Activated naive CD4-positive, alpha-beta T cell treated with anti-CD3 and anti-CD28 coated beads for 36 hours (primary cell): ENCODE measurements at regions not wholly inside any gene's neighbourhood (a gene's known extent, or its start where the extent isn't known, plus 50 kb on each side); places are given as distances from the start of the nearest gene placed in this dataset.
"Not testable (repeated sequence)": the region's sequence is repeated elsewhere in the genome, so short reads cannot be mapped to it uniquely, and the experiment has no call there.

Source experiments
- CTCF ChIA-PET: fragments of 350-600 bp; sonication (Branson Sonifier 250); formaldehyde crosslinking; loops from one replicate; lab custom pipeline; 2021; ENCODE audit warnings: antibody characterized with exemption; lab: Charles Lee
- DNase-seq: peaks from one replicate; pipeline ENCODE4 v3.0.0-alpha.2; 2020
- H3K27ac Mint-ChIP-seq: one replicate; pipeline ENCODE4 v1.8.0; 2021; ENCODE audit warnings: mild to moderate bottlenecking, mixed read lengths
- H3K27me3 Mint-ChIP-seq: one replicate; pipeline ENCODE4 v1.8.0; 2021; ENCODE audit warnings: low read depth, mixed read lengths
- H3K36me3 Mint-ChIP-seq: one replicate; pipeline ENCODE4 v1.8.0; 2021; ENCODE audit warnings: low read depth, mixed read lengths
- H3K4me1 Mint-ChIP-seq: one replicate; pipeline ENCODE4 v1.8.0; 2021; ENCODE audit warnings: low read depth, mixed read lengths
- H3K4me3 Mint-ChIP-seq: one replicate; pipeline ENCODE4 v1.8.0; 2021; ENCODE audit warnings: mild to moderate bottlenecking, moderate library complexity, mixed read lengths
- H3K9me3 Mint-ChIP-seq: one replicate; pipeline ENCODE4 v1.8.0; 2021; ENCODE audit warnings: mixed read lengths
- intact Hi-C: fragments of 100-400 bp; cut with micrococcal nuclease; formaldehyde crosslinking; loops from one replicate; pipeline ENCODE4 v1.15.1; 2023

DNA sequence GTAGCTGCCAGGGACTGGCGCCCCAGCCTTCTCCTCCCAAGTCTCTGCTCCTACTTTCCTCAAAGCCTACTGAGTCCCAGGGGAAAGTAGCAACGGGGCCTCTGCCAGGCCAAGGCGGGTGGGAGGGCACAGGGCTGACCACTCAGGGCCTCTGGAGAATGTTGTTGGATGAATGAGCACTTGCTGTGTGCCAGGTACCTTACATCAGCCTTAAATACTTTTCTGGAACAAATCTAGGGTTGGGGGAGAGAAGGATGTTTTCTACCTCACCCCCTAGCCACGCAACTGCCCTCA lies 119.3 kb upstream of the ZBTB40 start:
- no peaks in the 10 kb centered on the region for H3K4me1 Mint-ChIP-seq
- no peaks in the 10 kb centered on the region for H3K36me3 Mint-ChIP-seq
- H3K9me3 Mint-ChIP-seq: no peaks in the 10 kb centered on the region
- H3K27me3 Mint-ChIP-seq: peaks cover 5% of the 10 kb centered on the region
- CTCF ChIA-PET: no interaction called here
- H3K27ac Mint-ChIP-seq: no peak overlapping the region
- no peak overlapping the region for H3K4me3 Mint-ChIP-seq
- intact Hi-C loops: no loop called here
- no peak for DNase-seq

DNA sequence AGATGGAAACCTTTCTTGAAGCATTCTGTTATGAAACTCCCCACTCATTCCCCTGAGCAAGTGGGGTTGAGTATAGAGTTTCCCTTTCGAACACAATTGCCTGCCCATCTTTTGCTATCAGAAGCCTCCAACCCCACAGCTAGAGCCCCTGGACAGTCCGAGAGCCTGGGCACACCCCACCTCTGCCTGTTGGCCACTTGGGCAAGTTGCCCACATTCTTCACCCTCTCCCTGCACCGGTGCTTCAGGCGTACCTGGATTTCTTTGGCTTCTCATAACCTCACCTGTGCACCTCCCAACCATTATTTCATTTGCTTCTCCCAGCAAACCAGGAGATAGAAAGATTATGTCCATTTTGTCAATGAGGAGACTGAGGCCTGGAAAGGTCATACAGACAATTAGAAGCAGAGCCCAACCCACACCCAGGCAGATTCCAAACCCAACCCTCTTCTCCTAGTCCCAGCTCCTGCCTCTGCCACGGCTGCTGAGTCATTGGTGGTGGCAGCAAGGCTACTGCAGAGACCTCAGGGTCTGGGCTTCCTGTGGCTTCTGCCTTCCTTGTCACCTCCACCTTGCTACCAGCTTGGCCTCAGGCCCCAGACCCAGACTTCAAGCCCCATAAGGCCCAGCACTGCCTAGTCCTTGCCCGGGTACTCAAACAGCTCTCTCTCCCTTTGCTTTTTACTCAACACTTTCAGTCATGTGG lies 118.7 kb upstream of the ZBTB40 start:
- CTCF ChIA-PET: no interaction called here
- H3K4me3 Mint-ChIP-seq: no peak overlapping the region
- DNase-seq: no peak
- intact Hi-C loops: no loop called here
- no peak overlapping the region for H3K27ac Mint-ChIP-seq
- peaks cover 5% of the 10 kb centered on the region for H3K27me3 Mint-ChIP-seq
- no peaks in the 10 kb centered on the region for H3K36me3 Mint-ChIP-seq
- H3K9me3 Mint-ChIP-seq: no peaks in the 10 kb centered on the region
- H3K4me1 Mint-ChIP-seq: no peaks in the 10 kb centered on the region

DNA sequence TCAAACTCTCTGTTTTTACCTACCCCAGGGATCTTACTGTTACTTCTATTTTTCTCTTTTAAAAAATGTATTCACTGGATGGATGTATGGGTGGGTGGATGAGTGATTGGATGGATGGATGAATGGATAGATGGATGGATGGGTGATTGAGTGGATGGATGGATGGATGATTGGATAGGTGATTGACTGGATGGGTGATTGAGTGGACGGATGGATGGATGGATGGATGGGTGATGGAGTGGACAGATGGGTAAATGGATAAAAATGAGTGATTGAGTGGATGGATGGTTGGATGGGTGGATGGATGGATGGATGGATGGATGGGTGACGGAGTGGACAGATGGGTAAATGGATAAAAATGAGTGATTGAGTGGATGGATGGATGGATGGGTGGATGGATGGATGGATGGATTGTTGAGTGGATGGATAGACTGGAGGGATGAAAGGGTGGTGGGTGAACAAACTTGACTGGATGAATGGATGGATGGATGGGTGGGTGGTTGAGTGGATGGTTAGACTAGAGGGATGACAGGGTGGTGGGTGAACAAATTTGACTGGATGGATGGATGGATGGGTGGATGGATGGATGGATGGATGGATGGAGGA lies 118.0 kb upstream of the ZBTB40 start:
- H3K9me3 Mint-ChIP-seq: no peaks in the 10 kb centered on the region
- no peaks in the 10 kb centered on the region for H3K36me3 Mint-ChIP-seq
- H3K4me1 Mint-ChIP-seq: no peaks in the 10 kb centered on the region
- H3K4me3 Mint-ChIP-seq: no peak overlapping the region
- CTCF ChIA-PET: no interaction called here
- DNase-seq: no peak
- H3K27me3 Mint-ChIP-seq: peaks cover 5% of the 10 kb centered on the region
- intact Hi-C loops: no loop called here
- no peak overlapping the region for H3K27ac Mint-ChIP-seq

DNA sequence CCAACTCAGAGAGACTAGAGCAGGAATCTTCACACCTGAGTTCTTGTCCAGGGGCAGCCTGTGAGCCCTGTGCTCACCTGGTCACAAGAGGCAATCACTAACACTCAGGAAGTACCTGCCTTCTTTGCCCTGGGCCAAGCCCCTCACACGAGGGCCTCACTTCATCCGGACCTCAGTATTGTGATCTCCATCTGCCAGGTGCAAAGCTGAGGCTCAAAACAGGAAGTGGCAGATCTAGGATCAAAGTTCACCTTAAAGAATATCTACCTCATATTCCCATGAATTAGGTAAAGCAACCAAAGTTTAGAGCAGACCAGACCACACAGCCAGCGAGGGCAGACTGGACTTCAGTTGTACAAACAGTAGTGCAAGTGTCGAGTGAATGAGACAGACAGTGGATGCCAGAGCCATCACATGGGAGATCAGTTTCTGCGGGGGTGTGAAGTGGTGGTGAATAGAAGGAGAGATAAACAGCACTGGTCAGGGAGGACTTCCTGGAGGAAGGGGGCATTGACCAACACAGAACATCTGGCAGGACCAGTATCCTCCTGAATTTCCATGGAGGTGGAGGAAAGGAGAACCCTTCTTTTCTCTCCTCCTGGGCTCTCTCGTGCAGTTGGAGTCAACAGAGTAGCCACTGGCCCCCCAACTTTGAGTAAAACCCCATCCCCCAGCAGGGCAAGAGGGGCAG lies 116.6 kb upstream of the ZBTB40 start:
- CTCF ChIA-PET: no interaction called here
- no peaks in the 10 kb centered on the region for H3K9me3 Mint-ChIP-seq
- DNase-seq: no peak
- no peak overlapping the region for H3K27ac Mint-ChIP-seq
- H3K4me1 Mint-ChIP-seq: no peaks in the 10 kb centered on the region
- no peak overlapping the region for H3K4me3 Mint-ChIP-seq
- no peaks in the 10 kb centered on the region for H3K36me3 Mint-ChIP-seq
- peaks cover 5% of the 10 kb centered on the region for H3K27me3 Mint-ChIP-seq
- intact Hi-C loops: no loop called here

DNA sequence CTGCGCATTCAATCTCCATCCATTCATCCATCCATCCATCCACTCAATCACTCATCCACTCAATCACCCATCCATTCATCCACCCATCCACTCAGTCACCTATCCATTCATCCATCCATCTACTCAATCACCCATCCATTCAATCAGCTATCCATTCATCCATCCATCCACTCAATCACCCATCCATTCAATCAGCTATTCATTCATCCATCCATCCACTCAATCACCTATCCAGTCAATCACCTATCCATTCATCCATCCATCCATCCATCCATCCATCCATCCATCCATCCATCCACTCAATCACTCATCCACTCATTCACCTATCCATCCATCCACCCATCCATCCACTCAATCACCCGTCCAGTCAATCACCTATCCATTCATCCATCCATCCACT lies 115.4 kb upstream of the ZBTB40 start:
- H3K4me1 Mint-ChIP-seq, intact Hi-C loops, DNase-seq, H3K9me3 Mint-ChIP-seq, H3K36me3 Mint-ChIP-seq, H3K27ac Mint-ChIP-seq, CTCF ChIA-PET, H3K4me3 Mint-ChIP-seq: not testable (repeated sequence)
- peaks cover 15% of the 10 kb centered on the region for H3K27me3 Mint-ChIP-seq

DNA sequence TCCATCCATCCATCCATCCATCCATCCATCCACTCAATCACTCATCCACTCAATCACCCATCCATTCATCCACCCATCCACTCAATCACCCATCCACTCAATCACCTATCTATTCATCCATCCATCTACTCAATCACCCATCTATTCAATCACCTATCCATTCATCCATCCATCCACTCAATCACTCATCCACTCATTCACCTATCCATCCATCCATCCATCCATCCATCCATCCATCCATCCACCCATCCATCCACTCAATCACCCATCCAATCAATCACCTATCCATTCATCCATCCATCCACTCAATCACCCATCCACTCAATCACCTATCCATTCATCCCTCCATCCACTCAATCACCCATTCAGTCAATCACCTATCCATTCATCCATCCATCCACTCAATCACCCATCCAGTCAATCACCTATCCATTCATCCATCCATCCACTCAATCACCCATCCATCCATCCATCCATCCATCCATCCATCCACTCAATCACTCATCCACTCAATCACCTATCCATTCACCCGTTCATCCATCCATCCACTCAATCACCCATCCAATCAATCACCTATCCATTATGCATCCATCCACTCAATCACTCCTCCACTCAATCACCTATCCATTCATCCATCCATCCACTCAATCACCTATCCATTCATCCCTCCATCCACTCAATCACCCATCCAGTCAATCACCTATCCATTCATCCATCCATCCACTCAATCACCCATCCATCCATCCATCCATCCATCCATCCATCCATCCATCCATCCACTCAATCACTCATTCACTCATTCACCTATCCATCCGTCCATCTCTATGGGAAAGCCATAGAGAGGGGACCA lies 114.7 kb upstream of the ZBTB40 start:
- DNase-seq, H3K4me3 Mint-ChIP-seq, intact Hi-C loops, H3K9me3 Mint-ChIP-seq, CTCF ChIA-PET, H3K27ac Mint-ChIP-seq, H3K4me1 Mint-ChIP-seq, H3K36me3 Mint-ChIP-seq: not testable (repeated sequence)
- peaks cover 19% of the 10 kb centered on the region for H3K27me3 Mint-ChIP-seq

DNA sequence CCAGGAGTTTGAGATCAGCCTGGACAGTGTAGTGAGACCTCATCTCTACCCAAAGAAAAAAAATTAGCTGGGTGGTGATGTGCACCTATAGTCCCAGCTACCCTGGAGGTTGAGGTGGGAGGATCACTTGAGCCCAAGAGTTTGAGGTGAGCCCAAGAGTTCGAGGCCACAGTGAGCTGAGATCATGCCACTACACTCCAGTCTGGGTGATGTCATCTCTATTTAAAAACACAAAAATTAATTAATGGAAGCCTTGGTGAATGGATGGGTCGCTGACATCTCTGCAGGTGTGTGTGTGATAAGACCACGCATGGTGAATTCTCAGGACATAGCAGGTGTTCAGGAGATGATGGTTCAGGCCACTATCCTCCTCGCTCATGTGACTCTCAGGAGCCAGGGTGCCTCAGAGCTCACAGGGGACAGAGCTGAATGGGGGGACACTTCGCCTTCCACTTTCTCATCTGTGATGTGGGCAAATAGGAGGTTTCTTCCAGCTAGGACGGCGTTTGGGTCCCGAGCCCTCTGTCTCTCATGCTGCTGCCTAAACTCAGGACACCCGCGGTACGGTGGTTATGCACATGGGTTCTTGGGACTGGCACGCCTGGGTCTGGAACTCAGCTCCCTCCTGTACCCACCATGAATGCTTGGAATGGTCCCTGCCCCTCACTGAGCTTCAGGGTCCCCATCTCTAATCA lies 113.4 kb upstream of the ZBTB40 start:
- Mint-ChIP-seq H3K27ac (peak overlapping the region; percentile 22), H3K4me3 (no peak overlapping the region), H3K27me3 (peaks cover 23% of the 10 kb centered on the region), H3K9me3 (no peaks in the 10 kb centered on the region), H3K4me1 (peaks cover 3% of the 10 kb centered on the region), H3K36me3 (no peaks in the 10 kb centered on the region)
- intact Hi-C loops: no loop called here
- DNase-seq: no peak
- CTCF ChIA-PET: no interaction called here

DNA sequence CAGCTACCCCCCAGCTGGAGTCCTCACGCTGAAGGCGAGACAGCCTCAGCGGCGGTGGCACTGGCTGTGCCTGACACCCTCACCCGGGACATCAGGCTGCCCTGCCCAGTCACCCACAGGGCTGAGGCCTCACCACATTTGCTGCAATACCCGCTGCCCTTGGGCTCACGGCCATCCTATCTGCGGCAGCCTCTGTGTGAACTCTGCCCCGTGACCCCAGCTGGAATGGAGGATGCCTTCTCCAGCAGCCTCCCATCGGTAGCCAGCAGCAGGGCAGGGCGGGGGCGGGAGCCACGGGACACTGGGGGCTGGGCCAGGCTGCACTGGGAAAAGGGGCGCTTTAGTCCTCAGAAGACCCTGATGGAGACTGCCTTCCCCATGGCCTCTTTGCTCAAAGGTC lies 112.4 kb upstream of the ZBTB40 start:
- no peak for DNase-seq
- CTCF ChIA-PET: no interaction called here
- no peak overlapping the region for H3K27ac Mint-ChIP-seq
- intact Hi-C loops: no loop called here
- no peak overlapping the region for H3K4me3 Mint-ChIP-seq
- H3K4me1 Mint-ChIP-seq: peaks cover 3% of the 10 kb centered on the region
- no peaks in the 10 kb centered on the region for H3K36me3 Mint-ChIP-seq
- no peaks in the 10 kb centered on the region for H3K9me3 Mint-ChIP-seq
- peaks cover 30% of the 10 kb centered on the region for H3K27me3 Mint-ChIP-seq

DNA sequence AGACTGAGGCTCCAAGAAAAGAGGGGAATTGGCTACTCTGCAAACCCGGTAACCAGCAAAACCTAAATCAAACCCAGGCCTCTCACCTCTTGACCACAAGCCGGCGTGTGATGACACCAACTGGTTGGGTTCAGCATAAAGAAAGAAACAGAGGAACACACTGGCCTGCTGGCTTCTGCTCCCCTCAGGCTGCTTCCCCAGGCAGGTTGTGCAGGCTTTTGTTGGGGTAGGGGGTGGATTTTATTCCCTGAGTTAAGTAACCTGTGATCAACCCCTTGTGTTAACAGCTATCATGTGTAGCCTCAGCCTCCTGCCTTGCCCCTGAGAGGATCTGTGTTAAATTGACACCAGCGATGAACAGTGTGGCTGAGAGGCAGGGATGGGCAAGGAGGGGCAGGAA lies 111.6 kb upstream of the ZBTB40 start:
- Mint-ChIP-seq H3K27me3 (peaks cover 31% of the 10 kb centered on the region), H3K9me3 (no peaks in the 10 kb centered on the region), H3K4me1 (peaks cover 3% of the 10 kb centered on the region), H3K27ac (no peak overlapping the region), H3K4me3 (no peak overlapping the region), H3K36me3 (no peaks in the 10 kb centered on the region)
- no peak for DNase-seq
- CTCF ChIA-PET: no interaction called here
- intact Hi-C loops: no loop called here

DNA sequence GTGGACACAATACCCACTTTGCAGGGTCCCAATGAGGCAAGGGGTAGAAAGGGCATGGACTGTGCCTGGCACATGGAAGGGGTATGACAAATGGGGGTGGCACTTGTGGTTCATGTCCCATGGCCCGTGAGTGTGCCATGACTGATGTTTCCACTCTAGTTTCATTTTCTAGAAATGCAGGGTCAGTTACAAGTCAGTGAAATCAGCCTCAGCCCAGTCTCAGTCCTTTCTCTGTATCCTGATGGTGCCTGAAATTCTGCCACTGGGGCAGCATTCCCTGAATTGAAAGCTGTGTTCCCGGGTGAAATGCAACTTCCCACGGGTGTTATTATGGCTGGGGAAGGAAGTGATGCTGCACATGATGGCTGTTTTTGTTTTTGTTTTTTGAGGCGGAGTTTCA lies 110.8 kb upstream of the ZBTB40 start:
- peaks cover 32% of the 10 kb centered on the region for H3K27me3 Mint-ChIP-seq
- H3K4me1 Mint-ChIP-seq: peaks cover 3% of the 10 kb centered on the region
- no peaks in the 10 kb centered on the region for H3K36me3 Mint-ChIP-seq
- no peak overlapping the region for H3K27ac Mint-ChIP-seq
- CTCF ChIA-PET: no interaction called here
- DNase-seq: no peak
- intact Hi-C loops: no loop called here
- no peaks in the 10 kb centered on the region for H3K9me3 Mint-ChIP-seq
- H3K4me3 Mint-ChIP-seq: no peak overlapping the region

DNA sequence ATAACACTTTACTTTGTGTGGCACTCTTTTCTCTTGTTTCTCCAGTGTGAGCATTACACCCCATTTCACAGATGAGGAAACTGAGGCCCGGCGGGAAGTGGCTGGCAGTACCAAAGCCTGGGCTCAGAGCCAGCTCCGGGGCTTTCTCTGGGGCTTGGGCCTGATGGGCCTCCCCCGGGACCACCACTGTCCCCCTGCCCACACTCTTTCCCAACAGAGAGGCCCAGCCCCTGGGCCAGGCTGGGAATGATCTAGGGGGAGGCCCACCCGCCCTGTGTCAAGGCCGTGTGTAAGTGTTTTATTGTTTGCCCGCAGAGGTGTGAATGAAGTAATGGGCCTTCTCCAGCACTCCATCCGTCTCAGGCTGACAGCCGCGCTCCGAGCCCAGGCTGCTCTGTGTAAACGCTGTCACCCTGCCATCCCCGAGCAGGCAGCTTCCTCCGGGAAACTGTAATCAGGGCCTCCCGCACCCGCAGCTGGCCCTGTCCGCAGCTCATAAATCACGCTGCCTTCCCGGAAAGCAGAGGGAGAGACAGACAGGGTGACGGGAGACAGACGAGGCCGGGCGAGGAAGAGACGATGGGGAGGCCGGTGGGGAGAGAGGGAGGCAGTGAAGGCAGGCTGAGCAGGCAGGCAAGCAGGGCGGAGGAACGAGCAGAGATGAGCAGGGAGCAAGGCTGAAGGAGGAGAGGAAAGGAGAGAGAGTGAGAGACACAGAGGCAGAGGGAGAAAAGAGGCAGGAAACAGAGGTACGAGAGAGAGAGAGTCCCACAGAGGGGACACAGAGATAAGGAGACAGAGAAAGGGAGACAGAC lies 109.7 kb upstream of the ZBTB40 start:
- Mint-ChIP-seq H3K4me1 (peaks cover 3% of the 10 kb centered on the region), H3K27ac (no peak overlapping the region), H3K27me3 (peaks cover 32% of the 10 kb centered on the region), H3K9me3 (no peaks in the 10 kb centered on the region), H3K4me3 (no peak overlapping the region), H3K36me3 (no peaks in the 10 kb centered on the region)
- DNase-seq: no peak
- intact Hi-C loops: no loop called here
- CTCF ChIA-PET: interaction anchor here (0.6 kb wide), 1 partner anchor 13 kb away, joined by 3 read pairs; no protein-coding TSS in a partner anchor
